ENCODE measurements at regions not wholly inside any gene's neighbourhood (a gene's known extent, or its start where the extent isn't known, plus 50 kb on each side); places are given as distances from the start of the nearest gene placed in this dataset.

- intact Hi-C loops (cut with DNase I) = no loop called here
- Histone ChIP-seq H3K36me3 (no peaks in the 10 kb centered on the region), H3K4me1 (peaks cover 14% of the 10 kb centered on the region), H3K27me3 (no peaks in the 10 kb centered on the region), H3K4me3 (no peak overlapping the region), H3K9me3 (no peaks in the 10 kb centered on the region), H3K27ac (peak overlapping the region; percentile 70)
- DNase-seq (ENCODE audit: extremely low spot score in 2 of 2) = no peak
- no peak for TF ChIP-seq CTCF (IDR thresholded peaks at IDR 0.05)
- no peak for TF ChIP-seq POLR2AphosphoS5 (IDR thresholded peaks at IDR 0.05; ENCODE audit: insufficient read depth in 1 of 2, low read depth in 1 of 2)
- no peak for TF ChIP-seq POLR2A (IDR thresholded peaks at IDR 0.05)
Observed at GRCh38 chr2:20516646-20517341, 69.9 kb downstream of the RHOB start.

GRCh38 chr2:20519309-20519708, 72.4 kb downstream of the RHOB start:
- intact Hi-C loops (cut with DNase I) = no loop called here
- H3K9me3 ChIP-seq = no peaks in the 10 kb centered on the region

GRCh38 chr2:20520128-20520527, 73.3 kb downstream of the RHOB start:
- H3K27ac ChIP-seq = no peak overlapping the region

More at GRCh38 chr2:20519309-20519708, 72.4 kb downstream of the RHOB start:
- H3K27me3 ChIP-seq = no peaks in the 10 kb centered on the region
- no peak overlapping the region for H3K4me3 ChIP-seq
- DNase-seq (ENCODE audit: extremely low spot score in 2 of 2) = no peak
- H3K36me3 ChIP-seq = no peaks in the 10 kb centered on the region
- TF ChIP-seq POLR2A (IDR thresholded peaks at IDR 0.05) (no peak), POLR2AphosphoS5 (IDR thresholded peaks at IDR 0.05; ENCODE audit: insufficient read depth in 1 of 2, low read depth in 1 of 2) (no peak), CTCF (IDR thresholded peaks at IDR 0.05) (no peak)
- no peak overlapping the region for H3K27ac ChIP-seq
- H3K4me1 ChIP-seq = peaks cover 19% of the 10 kb centered on the region

GRCh38 chr2:20521193-20521592, 74.3 kb downstream of the RHOB start:
- no peak overlapping the region for H3K4me3 ChIP-seq
- intact Hi-C loops (cut with DNase I) = no loop called here
- H3K36me3 ChIP-seq = no peaks in the 10 kb centered on the region
- H3K4me1 ChIP-seq = peaks cover 34% of the 10 kb centered on the region
- TF ChIP-seq CTCF (IDR thresholded peaks at IDR 0.05) (no peak), POLR2A (IDR thresholded peaks at IDR 0.05) (no peak), POLR2AphosphoS5 (IDR thresholded peaks at IDR 0.05; ENCODE audit: insufficient read depth in 1 of 2, low read depth in 1 of 2) (no peak)
- H3K27me3 ChIP-seq = no peaks in the 10 kb centered on the region
- no peaks in the 10 kb centered on the region for H3K9me3 ChIP-seq
- H3K27ac ChIP-seq = no peak overlapping the region
- DNase-seq (ENCODE audit: extremely low spot score in 2 of 2) = no peak

More at GRCh38 chr2:20520128-20520527, 73.3 kb downstream of the RHOB start:
- Histone ChIP-seq H3K27me3 (no peaks in the 10 kb centered on the region), H3K36me3 (no peaks in the 10 kb centered on the region), H3K9me3 (no peaks in the 10 kb centered on the region), H3K4me1 (peaks cover 28% of the 10 kb centered on the region), H3K4me3 (no peak overlapping the region)
- no peak for DNase-seq (ENCODE audit: extremely low spot score in 2 of 2)
- intact Hi-C loops (cut with DNase I) = no loop called here
- TF ChIP-seq CTCF (IDR thresholded peaks at IDR 0.05) = no peak
- TF ChIP-seq POLR2AphosphoS5 (IDR thresholded peaks at IDR 0.05; ENCODE audit: insufficient read depth in 1 of 2, low read depth in 1 of 2) = no peak
- no peak for TF ChIP-seq POLR2A (IDR thresholded peaks at IDR 0.05)

GRCh38 chr2:20521682-20522189, 74.9 kb downstream of the RHOB start:
- no peaks in the 10 kb centered on the region for H3K9me3 ChIP-seq
- no peaks in the 10 kb centered on the region for H3K36me3 ChIP-seq
- no peak overlapping the region for H3K4me3 ChIP-seq
- peaks cover 29% of the 10 kb centered on the region for H3K4me1 ChIP-seq
- TF ChIP-seq POLR2A (IDR thresholded peaks at IDR 0.05) (no peak), POLR2AphosphoS5 (IDR thresholded peaks at IDR 0.05; ENCODE audit: insufficient read depth in 1 of 2, low read depth in 1 of 2) (no peak), CTCF (IDR thresholded peaks at IDR 0.05) (no peak)
- H3K27ac ChIP-seq = no peak overlapping the region
- intact Hi-C loops (cut with DNase I) = no loop called here
- no peaks in the 10 kb centered on the region for H3K27me3 ChIP-seq
- DNase-seq (ENCODE audit: extremely low spot score in 2 of 2) = no peak

Measured in vagina (tissue), 2 donors.